SK-N-MC (cell line): ENCODE measurements at regions not wholly inside any gene's neighbourhood (a gene's known extent, or its start where the extent isn't known, plus 50 kb on each side); places are given as distances from the start of the nearest gene placed in this dataset.
"Not testable (repeated sequence)": the region's sequence is repeated elsewhere in the genome, so short reads cannot be mapped to it uniquely, and the experiment has no call there.

Experiments
- EZH2 ChIP-seq: fragments of 200-600 bp; sonication (generic); IDR thresholded peaks from one replicate; pipeline ENCODE4 v1.6.1; 2017; ENCODE audit warnings: antibody characterized with exemption
- POLR2AphosphoS5 ChIP-seq: IDR thresholded peaks from 2 replicates; pipeline ENCODE4 v1.6.1; 2012; ENCODE audit warnings: mild to moderate bottlenecking, low read depth, low read length, borderline replicate concordance

- TF ChIP-seq EZH2, POLR2AphosphoS5: not testable (repeated sequence)
Measured at GRCh38 chr5:118284230-118284629, 704.1 kb downstream of the DTWD2 start.
